K562 (cell line): ENCODE measurements at regions not wholly inside any gene's neighbourhood (a gene's known extent, or its start where the extent isn't known, plus 50 kb on each side); places are given as distances from the start of the nearest gene placed in this dataset.
A peak's percentile ranks its signal among the peaks of the same experiment; 100 is the strongest.

ENCODE experiments used
- ATAC-seq: fragments of 200-7000 bp; cut with Tn5 transposase; 3 replicates; pipeline ENCODE4 v1.9.1; 2020; ENCODE audit warnings: moderate library complexity
- BruUV-seq: library from RNA; stranded (reverse); fragments of 400-500 nt; replicated peaks from 2 replicates; lab custom pipeline; 2021; lab: Mats Ljungman, UMichigan
- CTCF ChIA-PET: fragments of 300-600 bp; formaldehyde crosslinking; extraction: SDS; loops from one replicate; lab custom pipeline; 2021; ENCODE audit warnings: low intra/inter-chr PET ratio; lab: Yijun Ruan, JAX
- POLR2A ChIA-PET: fragments of 300-600, 350-650 bp; sonication (Branson Sonifier 250); formaldehyde crosslinking; extraction: SDS; loops from one replicate; lab custom pipeline; 2021; ENCODE audit warnings: antibody characterized with exemption, inconsistent platforms; lab: Yijun Ruan, JAX
- DNase-seq, 4 experiments: peaks; one replicate each; pipeline versions ENCODE4 v3.0.0 to v3.0.0-alpha.2; 2011 to 2018; ENCODE audit warnings: low spot score in 3 of 4, mixed read lengths in 3 of 4; ENCODE audit errors: extremely low read depth in 1 of 4
- FAIRE-seq: peaks from 2 replicates; lab custom pipeline; 2011; peaks lifted over from hg19 to GRCh38; lab: Jason Lieb, UNC
- H2AFZ ChIP-seq: 2 replicates; pipeline ENCODE4 v1.6.0; 2011; ENCODE audit warnings: low read depth, low read length, control low read depth, inconsistent platforms
- H3K27ac ChIP-seq: fragments of 200-600 bp; 3 replicates; pipeline ENCODE4 v1.8.0; 2011; ENCODE audit warnings: low read depth, mild to moderate bottlenecking, control low read depth, inconsistent platforms, low read length, moderate library complexity, mixed read lengths; ENCODE audit errors: extremely low read depth
- H3K27me3 ChIP-seq, 2 experiments: fragments of 300-600 bp in 1 of 2; 2 replicates in 1 of 2; 3 replicates in 1 of 2; pipeline versions ENCODE4 v1.6.0 to v1.8.0; 2011; ENCODE audit warnings: inconsistent platforms in 2 of 2, low read length in 2 of 2, mild to moderate bottlenecking in 1 of 2, mixed read lengths in 1 of 2, moderate library complexity in 1 of 2; ENCODE audit not compliant: control insufficient read depth in 2 of 2, insufficient read depth in 2 of 2
- H3K36me3 ChIP-seq: fragments of 300-600 bp; 3 replicates; pipeline ENCODE4 v1.8.0; 2011; ENCODE audit warnings: mild to moderate bottlenecking, low read length, inconsistent platforms; ENCODE audit not compliant: control insufficient read depth, insufficient read depth
- H3K4me1 ChIP-seq, 2 experiments: fragments of 200-600 bp in 1 of 2; replicated peaks in 1 of 2; 2 replicates in 1 of 2; 3 replicates in 1 of 2; pipeline versions ENCODE4 v1.5.1 to v1.8.0; 2011; ENCODE audit warnings: inconsistent platforms in 2 of 2, low read length in 2 of 2, mild to moderate bottlenecking in 1 of 2, mixed read lengths in 1 of 2, moderate library complexity in 1 of 2; ENCODE audit not compliant: control insufficient read depth in 2 of 2, insufficient read depth in 2 of 2
- H3K4me2 ChIP-seq: 2 replicates; pipeline ENCODE4 v1.6.1; 2011; ENCODE audit warnings: low read length, control low read depth, inconsistent platforms, mixed read lengths; ENCODE audit not compliant: insufficient read depth
- H3K4me3 ChIP-seq: fragments of 200-600 bp; sonication (generic), shearing (Covaris generic); 2 replicates; pipeline ENCODE4 v1.5.1; 2016; ENCODE audit warnings: control low read depth, inconsistent platforms
- H3K79me2 ChIP-seq: fragments of 200-600 bp; 3 replicates; pipeline ENCODE4 v1.8.0; 2011; ENCODE audit warnings: low read length, inconsistent platforms; ENCODE audit not compliant: control insufficient read depth, insufficient read depth
- H3K9ac ChIP-seq, 2 experiments: 2 replicates each; pipeline versions ENCODE4 v1.6.0 to v1.6.1; 2011; ENCODE audit warnings: low read depth in 2 of 2, low read length in 2 of 2, control low read depth in 1 of 2, inconsistent platforms in 1 of 2, mild to moderate bottlenecking in 1 of 2, mixed read lengths in 1 of 2; ENCODE audit not compliant: insufficient read depth in 1 of 2
- H3K9me1 ChIP-seq: one replicate; pipeline ENCODE4 v1.6.0; 2011; ENCODE audit warnings: inconsistent platforms, mild to moderate bottlenecking, low read length, moderate library complexity; ENCODE audit not compliant: control insufficient read depth, insufficient read depth
- H3K9me3 ChIP-seq: replicated peaks from 2 replicates; pipeline ENCODE4 v1.5.1; 2011; ENCODE audit warnings: low read depth, low read length, inconsistent platforms; ENCODE audit not compliant: control insufficient read depth, insufficient read depth
- H4K20me1 ChIP-seq: replicated peaks from 2 replicates; pipeline ENCODE4 v1.6.1; 2011; ENCODE audit warnings: low read length, inconsistent platforms, mixed read lengths; ENCODE audit not compliant: control insufficient read depth, insufficient read depth
- BHLHE40 ChIP-seq: IDR thresholded peaks from 2 replicates; pipeline ENCODE4 v1.6.1; 2011; ENCODE audit warnings: low read length, improper control_type of control experiment
- FOXK1 ChIP-seq: sonication (generic); formaldehyde crosslinking; IDR thresholded peaks from 2 replicates; pipeline ENCODE4 v1.8.0; 2022; ENCODE audit warnings: missing genetic modification reagents, mild to moderate bottlenecking, borderline replicate concordance
- KDM1A ChIP-seq, 2 experiments: fragments of 450-650 bp; IDR thresholded peaks; 2 replicates each; pipeline ENCODE4 v1.6.1; 2016; ENCODE audit warnings: mild to moderate bottlenecking in 2 of 2
- MAZ ChIP-seq, 2 experiments: fragments of 450-650 bp in 1 of 2; sonication (generic) in 1 of 2; formaldehyde crosslinking; IDR thresholded peaks in 1 of 2; conservative IDR thresholded peaks in 1 of 2; 2 replicates each; pipeline versions ENCODE4 v1.4.0 to v1.5.0; 2020; ENCODE audit warnings: mild to moderate bottlenecking in 1 of 2, missing genetic modification reagents in 1 of 2
- MEIS2 ChIP-seq: fragments of 450-650 bp; IDR thresholded peaks from 2 replicates; pipeline ENCODE4 v1.6.1; 2014; ENCODE audit warnings: mild to moderate bottlenecking; ENCODE audit not compliant: partially characterized antibody
- NFE2 ChIP-seq: IDR thresholded peaks from 2 replicates; pipeline ENCODE4 v1.6.1; 2014; ENCODE audit warnings: antibody characterized with exemption, low read depth
- PATZ1 ChIP-seq: fragments of 250-450 bp; sonication (Bioruptor Pico); IDR thresholded peaks from 2 replicates; pipeline ENCODE4 v1.5.0; 2020; ENCODE audit warnings: mild to moderate bottlenecking, borderline replicate concordance
- SRSF1 ChIP-seq: fragments of 200-400 bp; formaldehyde crosslinking; IDR thresholded peaks from 2 replicates; pipeline ENCODE4 v1.6.1; 2017; ENCODE audit warnings: mild to moderate bottlenecking, low read depth, low read length, moderate library complexity
- TRIM28 ChIP-seq: fragments of 450-650 bp; IDR thresholded peaks from 2 replicates; pipeline ENCODE4 v1.6.1; 2017
- WHSC1 ChIP-seq: IDR thresholded peaks from one replicate; pipeline ENCODE4 v1.6.1; 2012; ENCODE audit warnings: low read length, control low read depth, inconsistent platforms
- ZNF668 ChIP-seq: fragments of 250-450 bp; sonication (Bioruptor Pico); IDR thresholded peaks from 2 replicates; pipeline ENCODE4 v1.8.0; 2022; ENCODE audit warnings: mild to moderate bottlenecking, inconsistent platforms
- WGBS: fragments of 100-300 bp; shearing (Covaris generic); methylation state at CpG from one replicate; pipeline ENCODE4 v1.1.6; 2016; ENCODE audit warnings: low coverage, mixed read lengths; ENCODE audit not compliant: insufficient coverage; ENCODE audit errors: missing lambda C conversion rate; 5-methylcytosine and 5-hydroxymethylcytosine counted together
- in situ Hi-C: fragments of 300-500 bp; cut with MboI; formaldehyde crosslinking; loops from 4 replicates; pipeline ENCODE4 v1.15.0; 2018; ENCODE audit warnings: inconsistent platforms, mixed read lengths
- intact Hi-C: fragments of 100-400 bp; cut with micrococcal nuclease; formaldehyde crosslinking; loops from 2 replicates; pipeline ENCODE4 v1.14.2; 2022

GRCh38 chr1:5660141-5660935 is 331.9 kb downstream of the NPHP4 start (continued):
- TF ChIP-seq MAZ (CRISPR knock-in tag; conservative IDR thresholded peaks at IDR 0.05 in 1 of 2, IDR thresholded peaks at IDR 0.05 in 1 of 2) (no peak), KDM1A (IDR thresholded peaks at IDR 0.05) (no peak), BHLHE40 (peak; percentile 88), NFE2 (peak; percentile 70), PATZ1 (CRISPR knock-in tag) (no peak), WHSC1 (no peak), MEIS2 (peak; percentile 22)
- TF ChIP-seq, all 486 proteins: peak for 5

GRCh38 chr1:5659606-5660005 is 332.6 kb downstream of the NPHP4 start:
- CTCF ChIA-PET: no interaction called here
- ATAC-seq: no peak
- no peaks in the 10 kb centered on the region for H3K9me1 ChIP-seq
- no peaks in the 10 kb centered on the region for H3K79me2 ChIP-seq
- no peak for FAIRE-seq
- TF ChIP-seq TRIM28 (no peak), FOXK1 (CRISPR knock-in tag) (no peak), ZNF668 (no peak), SRSF1 (no peak)
- TF ChIP-seq, all 486 proteins: peak for 0
- H3K4me3 ChIP-seq: no peak overlapping the region
- no peaks in the 10 kb centered on the region for H3K9me3 ChIP-seq
- POLR2A ChIA-PET: no interaction called here
- DNase-seq: no peak
- no peak overlapping the region for H3K9ac ChIP-seq
- in situ Hi-C loops (no loop called here), intact Hi-C loops (no loop called here)
- peaks cover 0 to 6% of the 10 kb centered on the region in 2 experiments; a peak in 1 of 5 replicates for H3K27me3 ChIP-seq
- no peak overlapping the region for H2AFZ ChIP-seq
- H4K20me1 ChIP-seq: no peaks in the 10 kb centered on the region; the same call in 1 of the 2 replicates
- 2% methylated on average over 3 of the region's 3 CpGs for WGBS
- BruUV-seq: no TSS peak
- H3K4me2 ChIP-seq: no peak overlapping the region
- H3K4me1 ChIP-seq: no peaks in the 10 kb centered on the region
- H3K27ac ChIP-seq: no peak overlapping the region
- no peaks in the 10 kb centered on the region for H3K36me3 ChIP-seq
